ENCODE measurements at regions not wholly inside any gene's neighbourhood (a gene's known extent, or its start where the extent isn't known, plus 50 kb on each side); places are given as distances from the start of the nearest gene placed in this dataset.
"Not testable (repeated sequence)": the region's sequence is repeated elsewhere in the genome, so short reads cannot be mapped to it uniquely, and the experiment has no call there.

- H3K27ac ChIP-seq, result no peak overlapping the region
- H3K36me3 ChIP-seq, result no peaks in the 10 kb centered on the region
- no peaks in the 10 kb centered on the region for H3K4me1 ChIP-seq
- DNase-seq, result no peak
- TF ChIP-seq CTCF (IDR thresholded peaks at IDR 0.05), result no peak
- intact Hi-C loops (cut with DNase I; ENCODE audit: low total_unique reads), result no loop called here
- no peaks in the 10 kb centered on the region for H3K9me3 ChIP-seq
- H3K27me3 ChIP-seq, result no peaks in the 10 kb centered on the region
- H3K4me3 ChIP-seq, result no peak overlapping the region
Measured at GRCh38 chr15:35182841-35183479, 97.9 kb upstream of the NANOGP8 start.

GRCh38 chr15:35181538-35181937, 96.4 kb upstream of the NANOGP8 start:
- no peaks in the 10 kb centered on the region for H3K4me1 ChIP-seq
- intact Hi-C loops (cut with DNase I; ENCODE audit: low total_unique reads), result no loop called here
- no peak overlapping the region for H3K4me3 ChIP-seq
- H3K36me3 ChIP-seq, result no peaks in the 10 kb centered on the region
- no peak for TF ChIP-seq CTCF (IDR thresholded peaks at IDR 0.05)
- H3K27ac ChIP-seq, result no peak overlapping the region
- H3K9me3 ChIP-seq, result no peaks in the 10 kb centered on the region
- no peak for DNase-seq
- H3K27me3 ChIP-seq, result no peaks in the 10 kb centered on the region

GRCh38 chr15:35179739-35180138, 94.6 kb upstream of the NANOGP8 start:
- no peak for DNase-seq
- Histone ChIP-seq H3K27me3 (no peaks in the 10 kb centered on the region), H3K27ac (no peak overlapping the region), H3K36me3 (no peaks in the 10 kb centered on the region), H3K9me3 (no peaks in the 10 kb centered on the region), H3K4me1 (no peaks in the 10 kb centered on the region), H3K4me3 (no peak overlapping the region)
- intact Hi-C loops (cut with DNase I; ENCODE audit: low total_unique reads), result no loop called here
- no peak for TF ChIP-seq CTCF (IDR thresholded peaks at IDR 0.05)

GRCh38 chr15:35178186-35178585, 93.1 kb upstream of the NANOGP8 start:
- not testable (repeated sequence) for H3K4me3 ChIP-seq

GRCh38 chr15:35174948-35175347, 89.9 kb upstream of the NANOGP8 start:
- Histone ChIP-seq H3K4me3 (no peak overlapping the region), H3K27ac (no peak overlapping the region), H3K9me3 (no peaks in the 10 kb centered on the region), H3K27me3 (no peaks in the 10 kb centered on the region), H3K4me1 (no peaks in the 10 kb centered on the region), H3K36me3 (no peaks in the 10 kb centered on the region)
- intact Hi-C loops (cut with DNase I; ENCODE audit: low total_unique reads), result no loop called here
- DNase-seq, result no peak
- no peak for TF ChIP-seq CTCF (IDR thresholded peaks at IDR 0.05)

More at GRCh38 chr15:35178186-35178585, 93.1 kb upstream of the NANOGP8 start:
- H3K4me1 ChIP-seq; intact Hi-C loops (cut with DNase I; ENCODE audit: low total_unique reads); H3K36me3 ChIP-seq; H3K27ac ChIP-seq; H3K27me3 ChIP-seq; H3K9me3 ChIP-seq; DNase-seq: not testable (repeated sequence)

- Histone ChIP-seq H3K36me3 (no peaks in the 10 kb centered on the region), H3K9me3 (no peaks in the 10 kb centered on the region), H3K27me3 (no peaks in the 10 kb centered on the region), H3K4me1 (no peaks in the 10 kb centered on the region), H3K27ac (no peak overlapping the region), H3K4me3 (no peak overlapping the region)
- no peak for DNase-seq
- intact Hi-C loops (cut with DNase I; ENCODE audit: low total_unique reads), result no loop called here
- no peak for TF ChIP-seq CTCF (IDR thresholded peaks at IDR 0.05)
Measured at GRCh38 chr15:35173444-35174118, 88.5 kb upstream of the NANOGP8 start.
